Glutamatergic neuron (in vitro differentiated cells): ENCODE measurements at regions not wholly inside any gene's neighbourhood (a gene's known extent, or its start where the extent isn't known, plus 50 kb on each side); places are given as distances from the start of the nearest gene placed in this dataset.

Experiments
- DNase-seq: peaks from one replicate; pipeline ENCODE4 v3.0.0; 2022
- H3K27ac Mint-ChIP-seq: one replicate; pipeline ENCODE4 v1.8.0; 2020; ENCODE audit warnings: mild to moderate bottlenecking, mixed read lengths, inconsistent platforms; ENCODE audit not compliant: unreplicated experiment
- H3K27me3 Mint-ChIP-seq: one replicate; pipeline ENCODE4 v1.8.0; 2020; ENCODE audit warnings: mild to moderate bottlenecking, moderate library complexity, mixed read lengths, inconsistent platforms; ENCODE audit not compliant: unreplicated experiment
- H3K36me3 Mint-ChIP-seq: one replicate; pipeline ENCODE4 v1.8.0; 2020; ENCODE audit warnings: mild to moderate bottlenecking, mixed read lengths, inconsistent platforms; ENCODE audit not compliant: unreplicated experiment
- H3K4me1 Mint-ChIP-seq: one replicate; pipeline ENCODE4 v1.8.0; 2020; ENCODE audit warnings: mild to moderate bottlenecking, low read depth, mixed read lengths, inconsistent platforms; ENCODE audit not compliant: unreplicated experiment
- H3K4me3 Mint-ChIP-seq: one replicate; pipeline ENCODE4 v1.8.0; 2020; ENCODE audit warnings: mild to moderate bottlenecking, mixed read lengths, inconsistent platforms; ENCODE audit not compliant: unreplicated experiment
- H3K9me3 Mint-ChIP-seq: one replicate; pipeline ENCODE4 v1.8.0; 2020; ENCODE audit warnings: mild to moderate bottlenecking, moderate library complexity, mixed read lengths, inconsistent platforms; ENCODE audit not compliant: unreplicated experiment
- CTCF ChIP-seq: fragments of 200-600 bp; sonication (generic); IDR thresholded peaks from one replicate; pipeline ENCODE4 v1.5.0; 2021; ENCODE audit not compliant: partially characterized antibody, unreplicated experiment

- H3K27me3 Mint-ChIP-seq, result no peaks in the 10 kb centered on the region
- no peaks in the 10 kb centered on the region for H3K36me3 Mint-ChIP-seq
- peaks cover 3% of the 10 kb centered on the region for H3K4me1 Mint-ChIP-seq
- no peak for DNase-seq
- H3K27ac Mint-ChIP-seq, result no peak overlapping the region
- TF ChIP-seq CTCF, result no peak
- H3K9me3 Mint-ChIP-seq, result no peaks in the 10 kb centered on the region
- no peak overlapping the region for H3K4me3 Mint-ChIP-seq
Measured at GRCh38 chr6:8639928-8640649, 204.7 kb upstream of the SLC35B3 start.

- Mint-ChIP-seq H3K36me3 (no peaks in the 10 kb centered on the region), H3K27ac (no peak overlapping the region), H3K4me3 (no peak overlapping the region), H3K27me3 (no peaks in the 10 kb centered on the region), H3K4me1 (peaks cover 3% of the 10 kb centered on the region), H3K9me3 (no peaks in the 10 kb centered on the region)
- DNase-seq, result no peak
- TF ChIP-seq CTCF, result no peak
Measured at GRCh38 chr6:8637896-8638597, 202.7 kb upstream of the SLC35B3 start.

- no peak for TF ChIP-seq CTCF
- H3K27me3 Mint-ChIP-seq, result no peaks in the 10 kb centered on the region
- DNase-seq, result no peak
- H3K4me3 Mint-ChIP-seq, result no peak overlapping the region
- no peaks in the 10 kb centered on the region for H3K4me1 Mint-ChIP-seq
- H3K36me3 Mint-ChIP-seq, result no peaks in the 10 kb centered on the region
- H3K9me3 Mint-ChIP-seq, result no peaks in the 10 kb centered on the region
- no peak overlapping the region for H3K27ac Mint-ChIP-seq
Measured at GRCh38 chr6:8633762-8634161, 198.4 kb upstream of the SLC35B3 start.

- no peak for DNase-seq
- no peak for TF ChIP-seq CTCF
- H3K4me1 Mint-ChIP-seq, result no peaks in the 10 kb centered on the region
- no peaks in the 10 kb centered on the region for H3K27me3 Mint-ChIP-seq
- no peaks in the 10 kb centered on the region for H3K9me3 Mint-ChIP-seq
- H3K4me3 Mint-ChIP-seq, result no peak overlapping the region
- no peaks in the 10 kb centered on the region for H3K36me3 Mint-ChIP-seq
- H3K27ac Mint-ChIP-seq, result no peak overlapping the region
Measured at GRCh38 chr6:8628736-8629135, 193.4 kb upstream of the SLC35B3 start.

- DNase-seq, result no peak
- Mint-ChIP-seq H3K4me3 (no peak overlapping the region), H3K27me3 (no peaks in the 10 kb centered on the region), H3K4me1 (no peaks in the 10 kb centered on the region), H3K9me3 (no peaks in the 10 kb centered on the region), H3K36me3 (no peaks in the 10 kb centered on the region), H3K27ac (no peak overlapping the region)
- TF ChIP-seq CTCF, result no peak
Measured at GRCh38 chr6:8628063-8628462, 192.7 kb upstream of the SLC35B3 start.
